ENCODE measurements at regions not wholly inside any gene's neighbourhood (a gene's known extent, or its start where the extent isn't known, plus 50 kb on each side); places are given as distances from the start of the nearest gene placed in this dataset.

DNA sequence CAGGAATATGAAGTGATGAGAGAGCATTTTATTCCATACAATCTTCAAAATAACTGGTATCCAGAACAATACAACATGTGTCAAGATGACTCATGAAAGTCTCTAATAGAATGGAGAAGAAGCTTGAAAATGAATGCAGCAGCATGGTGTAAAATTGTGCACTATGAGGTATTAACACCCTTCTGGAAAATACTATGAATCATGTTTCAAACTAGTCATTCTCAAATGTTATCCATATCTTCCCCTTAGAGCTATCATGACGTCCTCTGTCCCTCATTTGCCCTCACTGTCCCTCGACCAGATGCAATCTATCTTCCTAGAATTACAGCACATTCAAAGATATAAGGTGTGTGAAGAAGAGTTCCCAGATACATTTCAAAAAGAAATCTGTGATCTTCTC is 198.2 kb downstream of the NECTIN3 start:
- TF ChIP-seq, protein P1, sequence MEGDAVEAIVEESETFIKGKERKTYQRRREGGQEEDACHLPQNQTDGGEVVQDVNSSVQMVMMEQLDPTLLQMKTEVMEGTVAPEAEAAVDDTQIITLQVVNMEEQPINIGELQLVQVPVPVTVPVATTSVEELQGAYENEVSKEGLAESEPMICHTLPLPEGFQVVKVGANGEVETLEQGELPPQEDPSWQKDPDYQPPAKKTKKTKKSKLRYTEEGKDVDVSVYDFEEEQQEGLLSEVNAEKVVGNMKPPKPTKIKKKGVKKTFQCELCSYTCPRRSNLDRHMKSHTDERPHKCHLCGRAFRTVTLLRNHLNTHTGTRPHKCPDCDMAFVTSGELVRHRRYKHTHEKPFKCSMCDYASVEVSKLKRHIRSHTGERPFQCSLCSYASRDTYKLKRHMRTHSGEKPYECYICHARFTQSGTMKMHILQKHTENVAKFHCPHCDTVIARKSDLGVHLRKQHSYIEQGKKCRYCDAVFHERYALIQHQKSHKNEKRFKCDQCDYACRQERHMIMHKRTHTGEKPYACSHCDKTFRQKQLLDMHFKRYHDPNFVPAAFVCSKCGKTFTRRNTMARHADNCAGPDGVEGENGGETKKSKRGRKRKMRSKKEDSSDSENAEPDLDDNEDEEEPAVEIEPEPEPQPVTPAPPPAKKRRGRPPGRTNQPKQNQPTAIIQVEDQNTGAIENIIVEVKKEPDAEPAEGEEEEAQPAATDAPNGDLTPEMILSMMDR (IDR thresholded peaks at IDR 0.05; ENCODE audit: low read length), result no peak
- no peak for TF ChIP-seq EZH2 (IDR thresholded peaks at IDR 0.05; ENCODE audit: borderline replicate concordance, low read length)
